GM18508 (cell line): ENCODE measurements at regions not wholly inside any gene's neighbourhood (a gene's known extent, or its start where the extent isn't known, plus 50 kb on each side); places are given as distances from the start of the nearest gene placed in this dataset.

Experiments used
- ATAC-seq: cut with Tn5 transposase; IDR thresholded peaks from one replicate; pipeline ENCODE4 v1.9.1; 2021; ENCODE audit warnings: moderate number of reproducible peaks; ENCODE audit not compliant: insufficient read depth, unreplicated experiment

DNA sequence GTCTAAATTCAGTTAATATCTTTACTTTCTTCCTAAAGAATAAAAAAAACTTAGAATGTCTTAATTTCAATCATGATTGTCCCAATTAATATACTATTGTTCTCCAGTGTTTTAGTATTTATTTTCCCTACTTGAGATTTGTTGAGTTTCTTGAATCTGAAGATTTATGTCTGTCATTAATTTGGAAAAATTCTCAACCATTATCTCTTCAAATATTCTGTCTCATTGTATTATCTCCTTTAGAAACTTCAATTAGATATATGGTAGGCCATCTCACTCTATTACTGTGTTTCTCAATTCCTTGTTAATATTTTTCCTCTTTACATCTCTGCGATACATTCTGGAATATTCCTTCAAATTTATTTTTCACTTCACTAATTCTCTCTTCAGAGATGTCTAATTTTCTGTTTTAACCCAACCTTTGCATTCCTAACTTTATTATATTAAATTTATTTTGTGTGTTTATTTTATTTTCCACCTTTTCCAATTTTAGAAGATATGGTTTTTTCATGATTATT, 268.6 kb downstream of the QKI start:
- no peak for ATAC-seq

DNA sequence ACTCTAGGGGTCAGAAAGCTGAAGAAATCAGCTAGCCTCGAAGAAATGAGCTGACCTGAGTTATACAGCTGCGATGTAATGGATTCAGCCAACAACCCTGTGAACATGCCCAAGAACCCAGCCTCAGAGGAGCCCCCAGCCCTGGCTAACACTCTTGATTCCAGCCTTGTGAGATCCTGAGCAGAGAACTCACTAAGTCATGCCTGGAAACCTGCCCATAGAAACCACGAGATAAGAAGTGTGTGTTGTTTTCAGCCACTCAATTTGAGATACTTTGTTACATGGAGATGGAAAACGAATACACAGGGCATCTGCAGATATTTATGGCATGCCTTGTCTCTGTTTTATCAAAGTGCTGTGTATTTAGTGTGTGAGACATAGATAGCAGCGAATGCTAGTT, 265.2 kb downstream of the QKI start:
- ATAC-seq: no peak

DNA sequence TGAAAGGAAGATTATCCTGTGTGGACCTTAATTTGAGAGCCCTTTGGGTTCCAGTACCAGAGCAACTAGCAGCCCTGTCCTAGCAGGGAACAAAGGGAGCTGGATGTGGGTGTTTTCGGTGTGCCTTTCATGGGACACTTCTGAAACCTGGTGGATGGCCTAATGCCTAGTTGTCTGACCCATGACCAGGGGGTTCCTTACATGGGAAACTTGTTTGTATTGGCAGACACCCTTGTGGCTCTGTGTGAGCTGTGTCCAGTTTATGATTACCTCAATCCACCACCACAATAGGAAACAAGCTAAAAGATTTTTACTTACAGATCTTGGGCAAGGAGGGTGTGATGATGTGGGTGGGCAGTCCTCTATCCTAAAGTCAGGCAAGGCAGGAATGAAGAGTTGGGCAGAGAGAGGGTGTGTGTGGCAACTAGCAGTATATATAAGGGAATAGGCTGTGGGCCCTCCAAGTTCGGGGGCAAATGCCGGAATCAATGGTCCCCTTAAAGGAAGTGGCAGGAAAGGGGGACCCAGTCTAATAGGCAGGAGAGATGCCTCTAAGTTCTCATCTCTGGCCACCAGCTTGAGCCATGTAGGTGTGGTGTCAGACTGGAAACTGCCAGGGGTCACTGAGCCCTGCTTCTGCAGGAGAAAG, 264.6 kb downstream of the QKI start:
- no peak for ATAC-seq

DNA sequence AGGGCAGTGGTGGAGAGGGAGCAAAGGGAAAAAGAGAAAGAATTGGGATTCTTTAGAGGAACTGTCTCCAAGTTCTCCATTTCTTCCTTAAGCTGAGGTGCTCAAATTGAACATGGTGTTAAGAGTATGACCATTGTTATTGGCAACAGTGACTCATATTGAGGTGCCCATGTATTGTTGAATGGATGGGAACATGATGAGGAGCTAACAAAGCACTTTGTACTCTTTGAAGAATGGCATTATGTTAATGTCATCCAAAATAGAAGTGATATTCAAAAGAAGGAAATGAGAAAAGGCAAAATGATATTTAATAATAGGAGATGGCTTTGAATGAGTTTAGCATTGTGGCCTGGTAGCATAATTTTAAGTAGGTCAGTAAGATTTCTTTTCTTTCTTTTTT, 261.1 kb downstream of the QKI start:
- ATAC-seq: no peak

DNA sequence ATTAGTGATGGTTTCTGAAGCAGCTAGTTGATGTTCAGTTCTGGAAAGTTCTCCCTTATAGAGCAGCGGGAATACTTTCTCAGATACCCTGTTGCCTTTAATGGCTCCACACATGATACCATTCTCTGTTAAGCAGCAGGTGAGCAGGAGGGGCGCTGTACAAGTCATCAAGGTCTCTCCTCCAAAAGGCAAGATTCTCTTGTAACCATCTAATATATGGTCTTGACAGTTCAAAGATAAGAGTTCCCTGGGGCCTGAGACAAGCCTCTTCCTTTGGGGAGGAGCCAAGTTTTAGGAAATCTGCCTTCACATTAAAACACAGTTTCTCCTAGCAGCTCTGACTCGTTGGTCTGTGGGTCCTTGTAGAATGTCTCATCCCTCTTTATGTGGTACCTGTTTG, 258.2 kb downstream of the QKI start:
- ATAC-seq: no peak

DNA sequence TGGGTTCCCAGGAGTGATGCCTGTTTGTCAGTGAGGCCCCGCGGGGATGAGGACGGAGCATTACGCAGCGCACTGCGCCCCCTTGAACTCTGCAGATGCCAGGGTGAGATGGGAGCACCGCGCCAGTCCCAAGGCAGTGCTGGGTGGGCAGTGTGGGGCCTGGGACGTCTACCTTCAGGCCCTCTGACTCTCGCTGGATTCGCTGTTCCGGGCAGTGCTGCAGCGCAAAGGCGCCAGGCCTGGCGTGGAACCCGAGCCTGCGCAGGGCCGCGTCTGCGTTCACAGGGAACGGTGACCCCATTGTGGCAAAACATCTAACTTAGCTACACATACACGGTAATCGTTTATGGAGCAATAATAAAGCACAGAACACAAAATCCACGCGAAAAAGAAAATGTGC, 257.3 kb downstream of the QKI start:
- no peak for ATAC-seq

DNA sequence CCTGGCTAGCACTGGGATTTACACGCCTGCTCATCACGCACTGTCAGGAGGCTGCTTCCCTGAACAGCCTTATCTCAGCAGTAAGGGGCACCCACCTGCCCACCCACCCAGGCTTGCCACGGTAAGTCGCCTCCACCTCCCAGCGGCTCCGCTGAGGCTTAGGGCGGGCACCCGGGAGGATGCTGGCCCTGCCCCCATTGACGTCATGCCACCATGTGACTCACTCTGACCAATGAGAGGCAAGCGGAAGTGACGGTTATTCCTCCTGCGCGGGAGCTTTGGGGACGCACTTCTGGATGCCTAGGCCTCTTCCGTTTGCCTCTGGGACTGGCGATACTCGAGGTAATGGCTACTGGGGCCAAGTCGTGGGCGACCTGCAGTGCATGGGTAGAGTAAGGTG, 256.8 kb downstream of the QKI start:
- ATAC-seq: no peak

DNA sequence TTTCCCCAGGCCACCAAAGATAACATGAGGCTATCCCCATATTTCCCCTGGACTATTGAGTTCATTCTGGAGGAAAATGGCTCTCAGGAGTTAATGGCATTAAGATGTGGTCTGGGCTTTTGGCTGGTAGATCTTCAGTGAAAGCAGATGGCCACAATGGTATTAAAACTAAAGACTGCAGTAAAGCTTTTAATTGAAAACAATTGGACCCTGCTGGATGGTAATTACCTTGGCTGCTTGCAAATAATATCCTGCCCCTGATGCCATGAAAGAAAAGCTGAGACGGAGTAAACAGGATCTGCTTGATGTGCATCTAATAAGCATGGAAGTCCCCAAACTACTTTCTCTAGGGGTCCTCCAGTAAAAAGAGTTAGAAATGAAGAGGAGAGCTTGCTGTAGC, 255.8 kb downstream of the QKI start:
- no peak for ATAC-seq

DNA sequence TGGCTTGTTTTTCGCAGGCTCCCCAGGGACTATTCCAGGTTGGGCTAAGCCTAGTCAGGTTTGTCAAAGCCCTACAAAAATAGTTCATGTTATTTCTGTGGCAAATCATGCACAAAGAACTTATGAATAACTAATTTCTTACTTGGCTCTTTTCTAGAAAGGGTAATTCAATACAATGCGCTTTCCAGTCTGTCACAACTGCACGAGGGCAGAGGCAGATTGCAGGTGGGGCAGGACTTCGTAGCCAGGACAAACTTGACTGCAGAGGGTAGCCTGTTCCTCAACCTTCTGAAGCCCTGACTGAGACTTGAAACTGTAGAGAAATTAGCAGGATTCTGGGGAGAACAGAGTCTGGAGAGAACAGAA, 253.5 kb downstream of the QKI start:
- ATAC-seq: no peak

DNA sequence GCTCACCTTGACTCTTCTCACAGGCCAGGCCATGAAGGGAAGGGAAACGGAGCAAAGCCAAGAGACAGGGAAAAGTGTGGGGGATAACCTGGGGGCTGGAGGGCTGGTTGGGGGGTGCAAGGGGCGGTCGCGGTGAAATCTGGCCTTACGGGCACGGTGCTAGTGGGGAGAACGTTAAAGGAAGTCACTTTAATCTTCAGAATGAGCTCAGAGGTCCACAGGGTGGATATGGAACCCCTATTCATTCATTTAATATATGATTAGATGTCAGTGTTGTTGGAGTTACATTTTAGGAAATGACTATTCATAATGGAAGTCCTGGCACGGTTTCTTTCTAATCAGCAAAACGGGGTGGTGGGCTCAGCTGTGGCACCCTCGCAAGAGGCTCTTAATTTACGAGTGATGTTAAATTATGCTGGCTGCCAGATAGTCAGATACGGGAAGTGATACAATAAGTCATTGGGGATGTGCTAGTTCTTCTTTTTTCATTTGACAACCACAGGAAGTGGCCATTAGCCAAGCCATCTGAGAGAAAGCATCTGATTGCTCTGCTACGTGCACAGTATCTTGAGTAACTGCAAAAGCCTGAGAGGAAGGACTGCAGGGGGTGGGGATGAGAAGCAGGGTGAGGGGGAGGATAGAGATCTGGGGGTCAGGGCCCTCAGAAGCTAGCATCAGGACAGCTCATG, 253.0 kb downstream of the QKI start:
- peak; percentile 98 for ATAC-seq

DNA sequence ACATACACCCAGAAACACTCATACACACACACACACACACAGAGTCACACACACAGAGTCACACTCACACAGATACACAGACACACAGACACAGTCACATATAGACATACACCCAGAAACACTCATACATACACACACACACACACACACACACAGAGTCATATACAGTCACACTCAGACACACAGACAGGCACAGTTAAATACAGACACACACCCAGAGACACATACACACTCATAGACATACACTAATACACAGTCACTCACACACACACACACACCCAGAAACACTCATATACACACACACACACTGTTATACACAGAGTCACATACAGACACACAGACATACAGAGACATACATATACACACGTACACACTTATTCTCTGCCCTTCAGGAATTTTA, 250.9 kb downstream of the QKI start:
- ATAC-seq: no peak

DNA sequence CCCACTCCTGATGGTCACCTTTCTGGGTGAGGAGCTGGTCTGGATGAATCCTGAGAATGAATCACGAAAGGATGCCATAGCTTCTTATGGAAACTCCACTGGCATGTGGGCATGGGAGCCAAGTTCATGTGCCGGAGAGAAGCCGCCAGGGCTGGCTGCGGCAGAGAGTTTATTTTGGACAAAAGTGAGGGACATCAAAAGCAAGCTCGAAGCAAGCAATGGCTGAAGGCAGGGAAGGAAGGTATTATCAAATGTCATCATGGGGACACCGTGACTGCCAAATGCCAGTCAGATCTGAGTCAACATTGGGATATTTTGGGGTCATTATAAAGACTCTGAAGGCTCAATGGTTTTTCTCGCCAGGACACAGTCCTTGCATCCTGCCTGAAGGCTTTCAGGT, 249.1 kb downstream of the QKI start:
- no peak for ATAC-seq

DNA sequence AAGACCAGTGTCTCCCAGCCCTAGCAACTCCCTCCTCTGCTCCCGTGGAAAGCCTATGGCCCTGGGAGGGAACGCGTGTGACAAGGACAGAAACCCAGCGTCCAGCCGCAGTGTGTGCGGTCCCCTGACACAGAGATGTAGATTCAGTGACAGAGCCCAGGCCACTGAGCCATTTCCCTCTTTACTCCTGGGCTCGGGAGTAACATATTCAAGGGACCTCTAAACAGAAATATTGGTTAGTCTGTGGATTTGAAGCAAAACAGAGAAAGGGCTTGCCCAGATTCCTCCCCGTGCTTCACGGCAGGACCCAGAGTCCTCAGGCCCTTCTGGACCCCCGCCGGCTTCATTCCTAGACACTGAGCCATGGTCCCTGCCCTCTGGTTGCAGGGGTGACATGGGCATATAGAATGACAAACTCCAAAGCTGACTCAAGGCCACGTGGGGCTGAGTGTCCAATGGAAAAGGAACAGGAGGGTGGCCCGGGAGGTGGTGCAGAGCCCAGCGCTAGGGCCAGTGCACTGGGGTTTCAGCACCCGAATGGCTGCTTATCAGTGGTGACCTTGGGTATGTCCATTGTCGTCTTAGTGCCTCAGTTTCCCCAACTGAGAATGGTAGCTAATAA, 248.2 kb downstream of the QKI start:
- ATAC-seq: no peak

DNA sequence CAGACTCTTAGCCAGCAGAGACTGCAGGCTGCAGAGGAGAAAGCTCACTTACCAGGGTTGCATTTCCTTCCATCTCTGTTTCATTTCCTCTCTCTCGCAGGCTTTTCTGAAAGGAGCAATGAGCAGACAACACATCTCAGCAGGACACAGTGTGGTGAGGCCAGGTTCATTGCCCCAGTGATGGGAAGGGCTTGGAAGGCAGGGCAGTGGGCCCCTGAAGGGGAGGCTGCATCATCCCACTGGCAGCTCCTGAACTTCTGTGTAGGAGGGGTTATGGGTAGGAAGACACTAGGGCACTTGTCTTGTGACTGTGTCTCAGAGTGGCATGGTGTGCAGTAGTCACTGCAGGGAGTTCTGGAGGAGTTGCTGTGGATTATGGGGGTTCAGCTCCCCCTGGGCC, 246.8 kb downstream of the QKI start:
- ATAC-seq: peak; percentile 93

DNA sequence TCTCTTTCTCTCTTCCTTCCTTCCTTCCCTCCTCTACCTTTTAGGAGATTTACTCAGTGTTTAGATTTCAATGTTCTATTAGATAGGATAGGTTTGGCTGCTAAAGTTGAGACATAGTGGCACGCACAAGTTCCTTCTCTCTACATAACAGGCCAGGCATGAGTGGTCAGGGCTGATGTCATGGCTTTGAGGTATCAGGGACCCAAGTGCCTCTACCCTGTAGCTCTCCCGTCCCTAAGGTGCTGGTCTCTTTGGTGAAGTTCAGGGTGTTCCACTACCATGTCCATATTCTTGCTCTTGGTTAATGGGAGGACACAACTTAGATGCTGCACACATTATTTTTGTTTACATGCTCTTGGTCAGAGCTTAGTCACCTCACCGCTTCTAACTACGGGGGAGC, 245.3 kb downstream of the QKI start:
- ATAC-seq: no peak

DNA sequence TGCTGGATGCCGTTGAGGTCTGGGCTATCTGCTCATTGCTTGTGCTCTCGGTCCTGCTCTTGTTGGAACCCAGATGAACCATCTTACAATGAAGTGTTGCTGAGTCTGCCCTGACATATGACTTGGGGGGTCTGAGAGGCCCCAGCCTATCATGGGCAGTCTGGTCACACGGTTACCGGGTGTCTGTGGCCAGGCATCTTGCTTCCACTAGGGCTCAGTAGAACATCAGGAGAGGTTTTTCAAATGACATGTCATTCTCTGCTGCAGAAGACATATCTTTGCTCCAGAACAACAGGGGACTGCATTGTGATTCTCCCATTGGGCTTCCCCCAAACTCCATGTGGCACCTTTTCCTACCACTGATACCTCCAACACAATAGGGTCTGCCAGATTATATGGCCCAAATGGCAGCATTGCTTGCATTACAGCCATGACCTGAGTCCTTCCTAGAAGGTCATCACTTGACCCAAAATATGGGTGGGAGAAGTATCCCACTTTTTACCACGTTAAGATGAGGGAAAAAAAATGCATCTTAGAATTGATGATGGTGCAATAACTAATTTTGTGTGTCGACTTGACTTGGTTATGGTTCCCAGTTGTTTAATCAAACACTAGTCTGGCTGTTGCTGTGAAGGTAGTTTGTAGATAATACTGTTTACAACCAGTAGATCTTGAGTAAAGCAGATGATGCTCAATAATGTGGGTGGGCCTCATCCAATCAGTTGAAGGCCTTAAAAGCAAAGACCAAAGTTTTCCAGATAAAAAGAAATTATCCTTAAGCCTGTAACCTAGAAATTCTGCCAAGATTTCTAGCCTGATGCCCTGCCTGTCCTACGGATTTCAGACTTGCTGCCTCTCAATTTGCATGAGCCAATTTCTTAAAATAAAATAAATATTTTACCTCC, 241.0 kb downstream of the QKI start:
- ATAC-seq: no peak

DNA sequence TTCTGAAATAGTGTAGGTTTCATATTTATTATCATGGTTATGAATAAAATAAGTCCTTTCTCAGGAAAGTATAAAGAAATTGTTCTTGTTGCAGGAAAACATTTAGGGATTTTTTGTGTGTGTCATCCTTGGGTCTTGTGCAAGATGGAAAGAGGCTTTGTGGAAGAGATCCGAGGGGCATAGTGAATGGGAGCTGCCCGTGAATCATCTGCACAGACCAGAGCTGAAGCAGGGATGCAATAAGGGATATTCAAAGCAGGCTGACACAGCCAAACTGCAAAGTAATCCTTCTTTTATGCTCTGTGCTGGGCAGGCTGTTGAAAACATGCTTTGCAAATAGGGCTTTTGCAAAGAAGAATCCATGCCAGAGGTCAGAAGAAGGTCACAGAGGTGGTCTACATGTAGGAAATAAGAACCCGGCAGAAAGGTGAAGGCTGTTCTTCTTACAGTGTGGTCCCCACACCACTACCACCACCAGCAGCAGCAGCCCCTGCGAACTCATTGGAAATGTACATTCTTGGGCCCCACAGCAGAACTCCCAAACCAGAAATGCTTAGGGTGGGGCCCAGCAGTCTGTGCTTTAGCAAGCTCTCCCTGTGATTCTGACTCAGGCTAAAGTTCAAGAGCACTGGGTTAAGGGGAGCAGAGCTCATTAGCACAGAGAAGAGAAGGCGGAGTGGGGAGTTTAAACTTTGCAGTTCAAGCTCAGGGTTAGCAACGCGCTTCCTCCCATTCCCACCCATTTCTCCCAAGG, 237.6 kb downstream of the QKI start:
- ATAC-seq: no peak

DNA sequence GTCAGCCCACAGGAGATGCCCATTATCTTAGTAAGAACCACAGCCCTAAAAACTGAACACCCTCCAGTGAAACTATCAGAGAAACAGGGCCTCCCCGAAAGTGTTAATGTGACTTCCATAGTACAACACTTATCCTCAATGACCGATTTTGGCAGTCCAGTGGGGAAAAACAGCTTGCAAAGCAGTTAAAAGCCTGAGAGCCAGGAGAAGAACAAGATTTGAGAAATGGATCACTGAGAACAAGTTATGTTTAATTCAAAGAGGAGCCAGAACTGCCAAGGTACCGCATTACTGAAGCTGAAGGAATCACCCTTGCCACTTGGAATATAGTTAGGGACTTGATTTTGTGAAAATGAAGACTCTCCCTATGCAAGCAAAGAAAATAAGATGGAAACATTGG, 236.9 kb downstream of the QKI start:
- no peak for ATAC-seq

DNA sequence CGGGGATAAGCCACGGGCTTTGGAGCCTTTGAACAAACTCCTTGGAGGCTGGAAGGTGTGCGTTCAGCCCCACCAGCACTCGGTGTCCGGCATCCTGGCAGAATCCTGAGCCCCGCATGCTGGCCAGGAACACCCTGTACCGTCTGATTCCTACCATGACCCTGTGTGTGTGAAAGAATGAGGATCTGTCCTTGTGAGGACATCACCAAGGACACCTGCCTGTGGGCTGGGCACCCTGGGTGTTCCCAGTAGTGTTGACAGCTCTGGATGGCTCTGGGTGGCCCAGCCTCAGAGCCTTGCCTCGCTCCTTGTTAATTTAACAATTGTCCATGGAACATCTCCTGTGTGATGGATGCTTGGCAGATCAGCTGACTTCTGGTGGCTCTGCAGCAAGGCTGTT, 234.3 kb downstream of the QKI start:
- no peak for ATAC-seq

DNA sequence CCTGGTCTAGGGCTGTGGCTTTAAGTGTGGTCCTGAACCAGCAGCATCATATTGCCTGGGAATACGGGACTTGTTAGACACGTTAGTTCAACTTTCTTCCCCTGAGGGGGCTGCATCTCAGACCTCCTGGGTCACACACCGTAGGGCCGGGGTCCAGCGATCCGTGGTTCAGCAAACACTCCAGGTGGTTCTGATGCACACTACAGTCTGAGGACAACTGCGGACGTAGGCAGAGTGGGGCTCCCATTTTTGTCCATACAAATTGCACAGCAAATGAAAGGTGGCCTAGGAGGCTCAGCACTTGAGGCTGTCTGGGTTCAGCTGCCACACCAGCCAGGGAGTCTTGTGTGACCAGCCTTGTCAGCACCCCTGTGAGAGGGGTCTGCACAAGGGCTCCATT, 233.1 kb downstream of the QKI start:
- no peak for ATAC-seq
